Dermis microvascular lymphatic vessel endothelial cell (primary cell): ENCODE measurements at regions not wholly inside any gene's neighbourhood (a gene's known extent, or its start where the extent isn't known, plus 50 kb on each side); places are given as distances from the start of the nearest gene placed in this dataset.
"Not testable (repeated sequence)": the region's sequence is repeated elsewhere in the genome, so short reads cannot be mapped to it uniquely, and the experiment has no call there.

Source experiments
- DNase-seq, 2 donors: peaks; one replicate each; pipeline versions ENCODE4 v3.0.0 to v3.0.0-alpha.2; 2010; ENCODE audit warnings: low read depth in 2 of 2

- no peak for DNase-seq
These were observed 54.9 kb upstream of the NBPF3 start for GRCh38 chr1:21385022-21385421.

GRCh38 chr1:21384620-21385019, 55.3 kb upstream of the NBPF3 start:
- no peak for DNase-seq

GRCh38 chr1:21383785-21384401, 56.0 kb upstream of the NBPF3 start:
- no peak for DNase-seq

GRCh38 chr1:21381354-21381753, 58.6 kb upstream of the NBPF3 start:
- no peak for DNase-seq

GRCh38 chr1:21380147-21380546, 59.8 kb upstream of the NBPF3 start:
- DNase-seq: not testable (repeated sequence)

- DNase-seq: no peak
These were observed 60.4 kb upstream of the NBPF3 start for GRCh38 chr1:21379571-21379970.

- DNase-seq: no peak
These were observed 61.0 kb upstream of the NBPF3 start for GRCh38 chr1:21378705-21379494.

GRCh38 chr1:21372383-21372782, 67.6 kb upstream of the NBPF3 start:
- DNase-seq: no peak

GRCh38 chr1:21369905-21370304, 70.0 kb upstream of the NBPF3 start:
- DNase-seq: no peak

- DNase-seq: peak; percentile 72 to 91
These were observed 71.2 kb upstream of the NBPF3 start for GRCh38 chr1:21368515-21369289.

GRCh38 chr1:21367973-21368514, 71.9 kb upstream of the NBPF3 start:
- not testable (repeated sequence) for DNase-seq

- no peak for DNase-seq
These were observed 73.6 kb upstream of the NBPF3 start for GRCh38 chr1:21366288-21366687.

GRCh38 chr1:21365036-21365435, 74.8 kb upstream of the ECE1 start:
- no peak for DNase-seq

GRCh38 chr1:21362096-21362495, 71.8 kb upstream of the ECE1 start:
- DNase-seq: peak in 1 of 2 donors; percentile 55

- no peak for DNase-seq
These were observed 71.2 kb upstream of the ECE1 start for GRCh38 chr1:21361506-21361905.

- no peak for DNase-seq
These were observed 66.9 kb upstream of the ECE1 start for GRCh38 chr1:21357161-21357560.

- no peak for DNase-seq
These were observed 65.7 kb upstream of the ECE1 start for GRCh38 chr1:21355956-21356355.

- no peak for DNase-seq
These were observed 62.3 kb upstream of the ECE1 start for GRCh38 chr1:21352586-21352985.

- no peak for DNase-seq
These were observed 61.6 kb upstream of the ECE1 start for GRCh38 chr1:21351901-21352300.

- no peak for DNase-seq
These were observed 60.1 kb upstream of the ECE1 start for GRCh38 chr1:21350202-21350885.

GRCh38 chr1:21349693-21350092, 59.4 kb upstream of the ECE1 start:
- DNase-seq: no peak
